OCI-LY7 (cell line): ENCODE measurements at regions not wholly inside any gene's neighbourhood (a gene's known extent, or its start where the extent isn't known, plus 50 kb on each side); places are given as distances from the start of the nearest gene placed in this dataset.

ENCODE experiments used
- EZH2phosphoT487 ChIP-seq: fragments of 200-600 bp; sonication (generic); IDR thresholded peaks from 2 replicates; pipeline ENCODE4 v1.6.1; 2018; ENCODE audit warnings: low read depth, borderline replicate concordance, mild to moderate bottlenecking, mixed run types, antibody characterized with exemption, low read length, moderate library complexity, mixed read lengths
- TF ChIP-seq, protein P1 (sequence below): fragments of 200-600 bp; sonication (generic); conservative IDR thresholded peaks from 2 replicates; pipeline ENCODE4 v1.5.1; 2014; ENCODE audit warnings: mild to moderate bottlenecking, antibody characterized with exemption, low read length, moderate library complexity, mixed read lengths

DNA sequence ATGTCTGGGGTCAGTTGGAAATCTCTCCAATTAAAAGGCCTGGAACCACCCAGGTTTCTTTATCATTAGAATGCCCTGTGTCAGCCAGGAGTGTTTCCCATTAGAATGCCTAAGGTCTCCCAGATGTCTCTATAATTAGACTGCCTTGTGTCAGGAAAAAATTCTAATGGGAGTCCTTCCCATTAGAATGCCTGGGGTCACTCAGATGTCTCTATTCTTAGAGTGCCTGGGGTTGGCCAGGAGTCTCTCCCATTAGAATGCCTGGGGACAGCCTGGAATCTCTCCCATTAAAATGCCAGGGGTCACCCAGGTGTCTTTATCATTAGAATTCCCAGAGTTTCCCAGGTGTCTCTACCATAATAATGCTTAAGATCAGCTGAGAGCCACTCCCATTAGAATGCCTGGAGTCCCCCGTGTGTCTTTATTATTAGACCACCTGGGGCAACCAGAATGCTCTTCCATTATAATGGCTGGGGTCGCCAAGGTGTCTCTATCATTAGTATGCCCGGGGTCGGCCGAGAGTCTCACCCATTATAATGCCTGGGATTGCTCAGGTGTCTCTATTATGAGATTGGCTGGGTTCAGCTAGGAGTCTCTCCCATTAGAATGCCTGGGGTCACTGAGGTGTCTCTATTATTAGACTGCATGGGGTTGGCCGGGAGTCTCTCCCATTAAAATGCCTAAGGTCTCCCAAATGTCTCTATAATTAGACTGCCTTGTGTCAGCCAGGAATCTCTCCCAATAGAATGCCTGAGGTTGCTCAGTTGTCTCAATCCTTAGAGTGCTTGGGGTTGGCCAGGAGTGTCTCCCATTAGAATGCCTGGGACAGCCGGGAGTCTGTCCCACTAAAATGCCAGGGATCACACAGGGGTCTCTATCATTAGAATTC, 2254.6 kb downstream of the TP53TG3F start:
- TF ChIP-seq, protein P1, sequence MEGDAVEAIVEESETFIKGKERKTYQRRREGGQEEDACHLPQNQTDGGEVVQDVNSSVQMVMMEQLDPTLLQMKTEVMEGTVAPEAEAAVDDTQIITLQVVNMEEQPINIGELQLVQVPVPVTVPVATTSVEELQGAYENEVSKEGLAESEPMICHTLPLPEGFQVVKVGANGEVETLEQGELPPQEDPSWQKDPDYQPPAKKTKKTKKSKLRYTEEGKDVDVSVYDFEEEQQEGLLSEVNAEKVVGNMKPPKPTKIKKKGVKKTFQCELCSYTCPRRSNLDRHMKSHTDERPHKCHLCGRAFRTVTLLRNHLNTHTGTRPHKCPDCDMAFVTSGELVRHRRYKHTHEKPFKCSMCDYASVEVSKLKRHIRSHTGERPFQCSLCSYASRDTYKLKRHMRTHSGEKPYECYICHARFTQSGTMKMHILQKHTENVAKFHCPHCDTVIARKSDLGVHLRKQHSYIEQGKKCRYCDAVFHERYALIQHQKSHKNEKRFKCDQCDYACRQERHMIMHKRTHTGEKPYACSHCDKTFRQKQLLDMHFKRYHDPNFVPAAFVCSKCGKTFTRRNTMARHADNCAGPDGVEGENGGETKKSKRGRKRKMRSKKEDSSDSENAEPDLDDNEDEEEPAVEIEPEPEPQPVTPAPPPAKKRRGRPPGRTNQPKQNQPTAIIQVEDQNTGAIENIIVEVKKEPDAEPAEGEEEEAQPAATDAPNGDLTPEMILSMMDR, result no peak
- no peak for TF ChIP-seq EZH2phosphoT487
